Astrocyte of the hippocampus (primary cell): ENCODE measurements at regions not wholly inside any gene's neighbourhood (a gene's known extent, or its start where the extent isn't known, plus 50 kb on each side); places are given as distances from the start of the nearest gene placed in this dataset.
"Not testable (repeated sequence)": the region's sequence is repeated elsewhere in the genome, so short reads cannot be mapped to it uniquely, and the experiment has no call there.

Experiments used
- DNase-seq: peaks from one replicate; pipeline ENCODE4 v3.0.0; 2011; ENCODE audit warnings: low read depth, low spot score

GRCh38 chr9:61628951-61629350 is 439.1 kb downstream of the SPATA31A7 start:
- DNase-seq: not testable (repeated sequence)

- DNase-seq: no peak
Observed at GRCh38 chr9:61634192-61634591, 444.4 kb downstream of the SPATA31A7 start.

DNA sequence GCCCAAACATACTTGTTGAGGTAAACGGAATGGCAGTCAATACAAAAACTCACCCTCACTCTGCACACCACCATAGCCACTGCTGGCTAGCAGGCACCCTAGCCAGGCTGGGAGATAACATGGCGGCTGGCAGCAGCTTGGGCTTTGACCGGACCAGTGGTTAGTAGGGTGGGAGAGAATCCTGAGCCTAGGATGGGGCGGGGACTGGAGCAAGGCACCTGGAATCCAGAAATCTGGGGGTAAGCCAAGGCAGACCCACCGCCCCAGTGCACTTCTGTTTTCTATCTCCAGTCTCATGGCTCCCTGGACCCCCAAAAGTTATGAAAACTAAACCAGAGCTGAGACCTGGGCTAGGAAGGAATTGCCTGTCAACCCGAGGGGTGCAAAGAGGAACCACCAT is 474.4 kb downstream of the SPATA31A7 start:
- DNase-seq: not testable (repeated sequence)

DNA sequence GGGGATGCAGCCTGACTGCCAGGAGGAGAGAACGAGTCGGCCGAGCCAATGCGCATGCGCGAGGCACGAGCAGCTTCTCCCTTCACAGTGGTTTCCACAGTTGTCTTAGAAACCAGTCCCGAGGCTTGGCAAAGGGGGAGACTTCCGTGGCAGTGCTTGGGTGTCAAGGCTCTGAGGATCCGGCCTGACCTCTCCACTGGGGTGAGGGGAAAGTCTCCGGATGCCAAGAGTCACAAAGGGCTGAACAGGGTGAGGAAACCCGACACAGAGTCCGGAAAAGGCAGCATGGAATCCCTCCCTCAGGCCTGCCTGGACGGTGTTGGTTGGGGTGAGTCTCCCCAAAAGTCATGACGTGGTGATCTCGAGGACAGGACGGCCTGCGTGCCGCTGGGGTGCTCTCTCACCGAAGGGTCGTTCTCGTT is 475.5 kb downstream of the SPATA31A7 start:
- no peak for DNase-seq

GRCh38 chr9:61665829-61666228 is 476.0 kb downstream of the SPATA31A7 start:
- DNase-seq: no peak

GRCh38 chr9:61666310-61666709 is 476.5 kb downstream of the SPATA31A7 start:
- DNase-seq: no peak

- DNase-seq: no peak
Observed at GRCh38 chr9:61666849-61667371, 477.1 kb downstream of the SPATA31A7 start.

GRCh38 chr9:61667559-61668121 is 477.8 kb downstream of the SPATA31A7 start:
- no peak for DNase-seq

GRCh38 chr9:61668201-61668600 is 478.4 kb downstream of the SPATA31A7 start:
- DNase-seq: not testable (repeated sequence)

GRCh38 chr9:61668846-61669245 is 479.0 kb downstream of the SPATA31A7 start:
- no peak for DNase-seq

DNA sequence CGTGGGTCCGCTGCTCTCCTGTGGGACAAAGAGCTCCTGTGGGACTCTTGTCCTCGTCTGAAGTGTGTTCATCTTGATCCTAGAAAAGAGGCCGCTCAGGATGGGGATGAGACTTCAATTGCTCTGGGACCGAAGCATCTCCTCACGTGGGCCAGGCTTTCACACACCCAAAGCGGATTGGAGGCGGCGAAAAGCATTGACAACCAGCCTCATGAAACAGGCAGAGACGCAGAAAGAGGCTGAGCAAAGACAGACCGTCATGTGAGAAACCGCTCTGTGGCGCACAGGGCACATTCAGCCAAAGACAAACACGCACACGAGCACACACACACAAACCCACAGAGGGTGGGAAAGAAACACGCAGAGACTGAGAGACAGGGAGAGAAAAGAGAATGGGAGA is 479.5 kb downstream of the SPATA31A7 start:
- no peak for DNase-seq

DNA sequence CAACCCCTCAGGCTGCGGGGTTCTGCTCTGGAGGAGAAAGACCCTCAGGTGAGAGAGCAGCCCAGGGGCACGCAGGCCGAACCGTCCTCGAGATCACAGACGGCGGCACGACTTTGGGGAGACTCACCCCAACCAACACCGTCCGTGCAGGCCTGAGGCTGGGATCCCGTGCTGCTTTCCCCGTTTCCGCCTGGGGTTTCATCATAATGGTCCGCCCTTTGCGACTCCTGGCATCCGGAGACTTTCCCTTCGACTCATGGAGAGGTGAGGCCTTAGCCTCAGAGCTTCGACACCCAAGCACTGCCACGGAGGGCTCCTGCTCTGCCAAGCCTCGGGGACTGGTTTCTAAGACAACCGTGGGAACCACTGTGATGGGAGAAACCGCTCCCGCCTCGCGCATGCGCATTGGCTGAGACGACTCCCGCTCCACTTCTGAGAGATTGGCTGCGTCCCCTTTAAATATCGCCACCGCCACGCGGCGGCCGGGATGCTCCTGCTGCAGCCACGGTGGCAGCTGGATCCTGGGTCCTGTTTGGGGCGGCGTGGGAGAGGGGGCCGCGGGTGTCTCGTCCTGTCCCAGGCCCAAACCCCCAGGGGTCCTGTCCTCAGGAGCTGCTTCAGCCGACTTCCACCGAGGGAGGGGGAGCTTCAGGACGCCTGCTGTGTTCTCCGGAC is 480.1 kb downstream of the SPATA31A7 start:
- DNase-seq: not testable (repeated sequence)

DNA sequence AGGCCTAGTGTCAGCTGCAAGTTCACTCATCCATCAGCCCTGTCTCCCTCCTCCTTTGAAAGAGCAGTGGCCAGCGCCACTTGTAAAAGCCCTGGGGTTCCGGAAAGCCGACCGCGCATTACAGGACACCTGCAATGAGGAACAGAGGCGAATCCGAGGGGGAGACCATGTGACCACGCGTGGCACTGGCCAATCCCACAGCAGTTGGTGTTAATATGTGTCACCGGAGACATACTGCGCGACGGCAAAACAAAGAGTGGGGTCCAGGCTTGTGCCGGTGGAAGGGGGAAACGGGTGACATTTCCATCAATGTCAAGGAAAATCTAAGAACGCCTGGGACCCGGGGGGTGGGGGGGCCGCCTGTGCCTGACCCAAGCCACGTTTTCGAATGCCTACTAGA is 480.8 kb downstream of the SPATA31A7 start:
- no peak for DNase-seq

GRCh38 chr9:61671276-61671973 is 481.6 kb downstream of the SPATA31A7 start:
- DNase-seq: peak; percentile 0

- DNase-seq: not testable (repeated sequence)
Observed at GRCh38 chr9:61672107-61672541, 482.3 kb downstream of the SPATA31A7 start.

DNA sequence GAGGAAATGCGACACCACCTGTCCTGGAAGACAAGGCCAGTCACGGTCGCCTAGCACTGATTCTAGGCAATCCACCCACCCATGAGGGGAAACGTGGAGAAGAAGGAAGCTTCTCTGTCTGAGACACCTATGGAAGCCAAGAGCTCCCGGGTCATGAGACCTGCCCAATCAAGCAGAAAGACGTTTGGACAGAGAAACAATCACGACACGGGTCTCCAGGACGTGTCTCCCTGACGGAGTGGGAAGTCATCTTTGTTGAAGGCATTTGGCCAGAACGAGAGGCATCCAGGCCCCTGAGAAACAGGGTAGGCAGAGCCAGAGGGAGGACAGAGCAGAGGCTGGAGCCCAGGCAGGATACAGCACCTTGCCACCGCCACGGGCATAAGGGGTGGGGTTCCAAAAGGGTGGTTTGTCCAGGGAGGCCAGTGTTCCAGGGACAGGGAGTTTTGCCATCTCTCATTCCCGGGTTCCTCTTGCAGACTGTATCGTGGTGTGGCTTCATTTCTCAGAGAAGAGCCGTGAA is 482.9 kb downstream of the SPATA31A7 start:
- not testable (repeated sequence) for DNase-seq

- DNase-seq: no peak
Observed at GRCh38 chr9:61673247-61673646, 483.4 kb downstream of the SPATA31A7 start.

DNA sequence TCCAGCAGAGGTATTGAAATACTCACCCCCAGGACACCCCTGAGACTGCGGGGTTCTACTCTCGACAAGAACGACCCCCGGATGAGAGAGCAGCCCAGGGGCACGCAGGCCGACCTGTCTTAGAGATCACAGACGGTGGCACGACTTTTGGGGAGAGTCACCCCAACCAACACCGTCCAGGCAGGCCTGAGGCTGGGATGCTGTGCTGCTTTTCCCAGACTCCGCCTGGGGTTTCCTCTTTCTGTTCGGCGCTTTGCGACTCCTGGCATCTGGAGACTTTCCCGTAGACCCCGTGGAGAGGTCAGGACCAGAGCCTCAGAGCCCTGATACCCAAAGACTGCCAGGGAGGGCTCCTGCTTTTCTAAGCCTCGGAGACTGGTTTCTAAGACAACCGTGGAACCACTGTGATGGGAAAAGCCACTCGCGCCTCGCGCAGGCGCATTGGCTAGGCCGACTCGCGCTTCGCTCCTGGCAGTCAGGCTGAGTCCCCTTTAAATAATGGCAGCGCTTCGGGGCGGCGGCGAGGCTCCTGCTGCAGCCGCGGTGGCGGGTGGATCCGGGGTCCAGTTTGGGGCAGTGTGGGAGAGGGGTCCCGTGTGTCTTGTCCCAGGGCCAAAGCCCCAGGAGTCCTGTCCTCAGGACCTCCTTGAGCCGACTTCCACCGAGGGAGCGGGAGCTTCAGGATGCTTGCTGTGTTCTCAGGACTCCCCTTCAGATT is 484.0 kb downstream of the SPATA31A7 start:
- DNase-seq: no peak

- DNase-seq: no peak
Observed at GRCh38 chr9:61674465-61674864, 484.6 kb downstream of the SPATA31A7 start.

- no peak for DNase-seq
Observed at GRCh38 chr9:61674882-61675281, 485.0 kb downstream of the SPATA31A7 start.
